Activated T-cell treated with anti-CD3 and anti-CD28 coated beads, Interleukin-2, amount 50 U/mL, for 1 hour (primary cell): ENCODE measurements at regions not wholly inside any gene's neighbourhood (a gene's known extent, or its start where the extent isn't known, plus 50 kb on each side); places are given as distances from the start of the nearest gene placed in this dataset.

Experiments
- DNase-seq: peaks from one replicate; pipeline ENCODE4 v3.0.0-alpha.2; 2020

DNA sequence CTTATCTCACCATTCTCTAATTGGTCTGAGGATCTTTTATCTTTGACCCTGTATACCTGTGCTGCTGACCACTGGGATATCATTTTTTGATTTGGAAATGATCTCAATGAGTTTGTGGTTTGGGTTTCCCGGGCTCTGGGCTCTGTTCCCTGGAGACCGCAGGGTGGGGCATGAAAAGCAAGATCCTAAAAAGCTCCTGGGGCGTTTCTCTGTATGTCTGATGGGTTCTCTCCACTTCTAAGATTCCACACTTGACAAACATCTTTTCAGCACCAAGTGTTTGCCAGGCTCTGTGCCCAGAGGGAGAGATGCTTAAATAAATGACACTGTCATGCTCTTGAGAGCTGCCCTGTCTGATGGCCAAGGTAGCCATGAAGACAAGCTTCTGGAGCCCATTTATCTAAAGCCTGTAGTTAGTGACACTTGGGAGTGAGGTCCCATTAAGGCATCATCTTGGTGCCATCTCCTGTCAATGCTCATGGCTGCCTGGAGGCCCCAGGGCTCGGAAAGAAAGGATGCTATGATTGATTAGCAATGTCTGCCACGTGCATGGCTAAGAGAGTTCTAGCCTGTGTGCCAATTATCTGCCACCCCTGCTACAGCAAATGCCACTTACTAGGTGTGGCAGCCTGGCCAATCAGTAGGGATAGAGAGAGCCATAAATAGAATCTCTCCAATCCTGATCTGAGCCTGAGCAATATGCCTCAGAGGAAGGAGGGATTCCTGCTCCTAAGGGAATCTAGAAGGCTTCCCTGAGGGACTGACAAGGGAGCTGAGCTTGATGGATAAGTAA, 531.6 kb downstream of the MN1 start:
- no peak for DNase-seq

DNA sequence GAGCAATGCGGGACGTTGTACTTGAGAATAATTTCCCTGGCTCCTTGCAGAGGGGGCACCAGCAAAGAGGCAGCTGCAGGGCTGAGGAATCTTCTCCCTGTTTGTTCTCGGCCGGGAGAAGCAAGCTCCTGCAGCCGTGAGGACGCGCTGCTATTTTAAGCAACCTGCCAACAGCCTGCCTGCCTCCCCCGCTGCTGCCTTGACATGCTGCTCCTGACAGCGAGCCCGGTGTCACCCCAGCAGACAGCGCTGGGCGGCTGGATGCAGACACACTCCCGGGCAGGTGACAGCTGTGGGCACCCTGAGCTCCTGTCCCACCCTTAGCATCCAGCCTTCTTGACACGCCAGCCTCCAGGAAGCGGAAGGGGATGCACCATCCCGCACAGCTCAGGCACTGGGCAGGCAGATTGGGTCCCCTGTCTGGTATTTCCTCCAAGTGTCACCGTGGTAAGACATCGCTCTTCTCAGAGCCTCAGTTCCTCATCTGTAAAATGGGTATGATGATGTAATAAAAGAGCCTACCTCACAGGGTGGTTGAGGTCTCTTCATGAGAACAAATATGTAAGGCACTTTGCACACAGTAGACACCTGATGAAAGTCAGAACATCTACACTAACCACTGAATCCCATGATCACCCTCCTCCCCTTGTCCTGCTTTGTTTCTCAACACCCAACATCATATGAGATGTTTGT, 530.6 kb downstream of the MN1 start:
- no peak for DNase-seq

DNA sequence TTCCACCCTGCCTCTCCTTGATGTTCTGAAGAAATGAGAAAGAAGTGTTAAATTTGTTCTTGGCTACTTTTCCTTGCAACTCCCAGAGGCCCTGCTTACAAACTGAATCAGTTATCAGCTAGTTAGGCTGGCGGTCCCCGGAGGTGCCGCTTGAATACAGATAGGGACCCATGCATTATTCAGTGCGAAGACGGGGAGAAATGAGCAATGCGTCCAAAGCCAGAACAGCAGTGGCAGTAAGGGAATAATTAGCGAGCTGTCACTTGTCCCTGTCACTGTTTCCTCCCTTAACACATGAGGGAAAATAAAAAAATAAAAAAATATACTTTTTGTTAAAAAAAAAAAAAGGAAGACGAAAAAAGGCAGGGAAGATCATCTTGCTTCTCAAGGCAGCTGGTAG, 528.1 kb downstream of the MN1 start:
- no peak for DNase-seq

DNA sequence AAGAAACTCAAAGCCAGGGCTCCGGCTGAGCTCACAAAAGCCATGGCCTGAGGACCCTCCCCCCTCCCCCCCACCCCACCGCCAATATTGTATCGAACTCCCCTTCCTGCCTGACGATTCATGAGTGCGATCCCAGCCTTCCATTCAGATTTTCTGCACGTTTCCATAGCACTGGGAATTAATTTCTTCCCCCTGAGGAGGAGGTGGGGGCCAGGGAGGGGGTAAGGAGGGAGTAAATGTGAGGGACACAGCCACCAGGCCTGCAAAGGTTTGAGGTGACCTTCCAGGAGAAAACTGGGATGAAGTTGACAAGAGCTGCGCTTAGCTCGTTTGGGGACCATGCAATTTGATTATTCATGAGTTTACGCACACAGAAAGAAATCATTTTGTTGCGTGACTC, 527.7 kb downstream of the MN1 start:
- DNase-seq: no peak

DNA sequence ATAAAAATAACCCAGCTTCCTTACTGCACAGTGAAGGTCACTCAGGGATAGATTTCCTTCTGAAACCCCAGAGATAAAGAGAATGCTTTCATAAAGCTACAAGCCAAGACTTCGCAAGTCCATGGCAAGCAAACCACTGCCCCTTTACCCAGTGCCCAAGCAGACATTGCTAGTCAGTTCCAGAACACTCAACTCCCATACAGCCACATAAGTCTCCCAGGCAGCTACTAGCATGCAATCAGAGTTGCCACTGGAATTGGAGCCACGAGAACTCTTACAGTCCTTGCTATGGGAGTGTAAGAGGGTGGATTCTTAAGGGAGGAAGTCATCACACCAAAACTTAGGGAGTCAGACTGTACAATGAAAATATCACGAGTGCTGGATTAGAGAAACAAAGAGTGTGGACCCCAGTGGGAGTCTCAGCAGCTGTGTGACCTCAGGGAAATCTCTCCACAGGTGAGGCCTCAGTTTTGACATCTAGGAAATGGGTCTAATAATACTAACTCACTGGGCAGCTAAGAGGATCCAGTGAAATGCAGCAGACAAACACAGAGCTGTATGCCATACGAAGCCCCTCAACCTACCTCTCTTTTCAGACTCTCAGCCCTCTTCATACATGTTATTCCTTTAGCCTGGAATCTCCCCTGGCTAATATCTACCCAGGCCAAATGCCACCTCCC, 526.6 kb downstream of the MN1 start:
- no peak for DNase-seq

DNA sequence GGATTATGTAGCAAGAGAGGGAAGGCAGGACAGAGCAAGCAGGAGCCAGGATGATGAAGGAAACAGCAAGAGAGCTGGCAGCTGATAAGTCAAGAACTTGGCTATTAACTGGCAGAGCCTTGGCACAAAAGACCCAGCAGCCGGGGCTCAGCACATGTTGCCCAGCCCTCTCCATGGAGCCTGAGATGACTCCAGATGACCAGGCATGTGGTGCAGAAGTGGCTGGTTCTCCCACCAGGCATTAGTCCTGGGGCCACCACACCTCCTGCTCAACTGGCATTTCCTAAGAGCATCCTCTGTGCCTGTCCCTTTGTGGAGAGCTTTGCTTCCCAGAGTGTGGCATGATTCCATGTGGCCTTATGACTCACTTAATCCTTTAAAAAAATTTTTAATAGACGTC, 522.6 kb downstream of the MN1 start:
- DNase-seq: no peak

DNA sequence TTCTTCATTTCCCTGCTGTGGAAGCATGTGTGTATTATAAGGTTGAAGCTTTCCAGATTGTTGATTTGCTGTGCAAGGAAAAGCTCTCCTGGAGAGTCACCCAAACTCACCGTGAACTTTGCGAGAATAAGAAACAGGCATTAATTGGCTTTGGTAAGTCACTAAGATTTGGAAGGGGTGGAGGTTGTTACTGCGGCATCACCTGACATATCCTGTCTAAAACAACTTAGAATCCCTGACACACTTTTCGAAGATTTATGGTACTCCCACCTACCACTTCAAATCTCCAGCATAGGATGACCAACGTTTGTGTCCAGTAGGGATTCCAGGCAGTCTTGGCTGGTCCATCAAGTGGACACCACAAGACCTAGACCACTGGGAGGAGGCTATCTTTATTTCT, 518.3 kb downstream of the MN1 start:
- DNase-seq: no peak

DNA sequence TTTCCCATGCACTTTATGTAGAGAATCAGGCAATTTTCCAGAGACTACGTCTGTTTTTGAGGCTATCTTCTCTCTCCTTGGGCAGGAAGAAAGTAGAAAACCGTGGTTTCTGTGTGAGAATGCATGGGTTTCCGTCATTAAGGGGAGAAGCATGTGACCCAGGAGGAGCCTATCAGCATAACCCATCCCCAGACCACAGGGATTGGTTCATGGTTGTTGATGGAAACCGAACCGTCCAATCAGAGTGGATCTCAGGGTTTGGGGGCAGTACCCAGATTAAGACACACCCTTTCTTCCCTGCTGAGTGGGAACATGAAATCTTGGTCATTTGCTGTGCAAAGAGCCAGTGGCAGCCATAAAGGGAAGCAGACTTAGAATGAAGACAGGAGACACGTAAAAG, 517.8 kb downstream of the MN1 start:
- no peak for DNase-seq

DNA sequence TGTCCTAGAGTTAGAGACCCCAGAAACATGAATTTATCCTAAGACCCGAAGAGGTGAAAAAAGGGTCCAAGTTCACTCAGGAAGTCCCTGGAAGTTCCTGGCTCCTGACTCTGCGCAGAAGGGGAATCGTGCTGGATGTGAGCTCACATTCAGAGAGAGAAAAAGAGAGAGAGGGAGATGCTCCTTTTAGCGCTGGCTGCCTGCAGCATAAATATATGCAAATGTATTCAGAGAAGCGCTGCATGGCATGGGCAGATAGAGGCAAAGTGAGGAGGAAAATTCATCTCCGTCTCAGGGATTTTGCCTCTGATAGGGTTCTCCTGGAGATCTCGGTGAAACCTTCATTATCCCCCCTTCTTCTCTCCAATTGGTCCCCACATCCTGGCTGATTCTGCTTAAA, 517.2 kb downstream of the MN1 start:
- no peak for DNase-seq

DNA sequence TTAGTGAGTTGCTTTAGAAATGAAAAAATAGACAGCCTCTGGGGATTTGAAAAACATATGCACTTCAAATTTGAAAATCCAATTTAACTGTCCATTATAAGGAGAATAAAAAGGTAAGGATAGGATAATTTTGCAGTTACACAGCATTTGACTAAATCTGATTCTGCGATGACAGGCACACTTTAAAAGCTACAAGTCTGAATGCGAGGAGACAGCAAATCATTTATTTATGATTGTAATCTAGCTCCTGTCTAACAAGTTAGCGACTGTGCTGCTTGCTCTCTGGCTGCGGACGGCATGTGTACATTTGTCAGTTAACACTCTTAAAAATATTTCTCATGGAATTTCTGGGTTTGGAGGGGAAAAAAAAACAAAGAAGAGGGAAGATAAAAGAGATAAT, 514.8 kb downstream of the MN1 start:
- no peak for DNase-seq

DNA sequence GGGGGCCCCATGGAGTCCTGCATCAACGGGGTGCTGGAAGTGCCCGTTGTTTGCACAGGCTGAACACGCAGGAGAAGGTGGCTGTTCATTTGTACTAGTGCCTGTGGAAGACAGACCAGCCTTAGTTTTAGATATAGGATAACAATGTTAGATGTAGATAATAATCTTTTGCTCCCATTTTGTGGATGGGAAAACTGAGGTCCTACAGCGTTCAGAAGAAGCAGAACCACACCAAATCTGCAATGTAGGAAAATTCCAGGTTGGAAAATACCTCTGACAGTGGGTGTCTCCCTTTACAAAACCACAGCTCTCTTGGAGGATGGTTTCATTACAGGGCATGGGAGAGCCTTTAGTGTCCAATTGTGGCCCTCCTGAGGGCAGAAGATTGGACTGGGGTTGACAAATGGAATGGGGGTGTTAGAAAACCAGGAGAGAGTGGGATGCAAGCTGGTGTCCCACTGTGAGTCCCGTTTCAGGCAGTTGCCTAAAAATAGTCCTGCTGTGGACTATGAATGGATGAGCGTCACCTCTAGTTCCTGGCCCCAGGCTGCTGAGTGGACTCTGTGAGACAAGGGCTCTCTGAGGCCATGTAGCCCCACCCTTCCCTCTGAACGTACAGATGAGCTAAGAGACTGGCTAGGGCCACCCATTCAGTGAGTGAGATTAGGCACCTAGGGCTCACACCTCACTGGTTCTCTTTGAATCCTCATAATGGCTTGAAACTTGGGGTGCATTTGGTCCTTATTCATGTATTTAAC, 508.8 kb downstream of the MN1 start:
- DNase-seq: no peak

DNA sequence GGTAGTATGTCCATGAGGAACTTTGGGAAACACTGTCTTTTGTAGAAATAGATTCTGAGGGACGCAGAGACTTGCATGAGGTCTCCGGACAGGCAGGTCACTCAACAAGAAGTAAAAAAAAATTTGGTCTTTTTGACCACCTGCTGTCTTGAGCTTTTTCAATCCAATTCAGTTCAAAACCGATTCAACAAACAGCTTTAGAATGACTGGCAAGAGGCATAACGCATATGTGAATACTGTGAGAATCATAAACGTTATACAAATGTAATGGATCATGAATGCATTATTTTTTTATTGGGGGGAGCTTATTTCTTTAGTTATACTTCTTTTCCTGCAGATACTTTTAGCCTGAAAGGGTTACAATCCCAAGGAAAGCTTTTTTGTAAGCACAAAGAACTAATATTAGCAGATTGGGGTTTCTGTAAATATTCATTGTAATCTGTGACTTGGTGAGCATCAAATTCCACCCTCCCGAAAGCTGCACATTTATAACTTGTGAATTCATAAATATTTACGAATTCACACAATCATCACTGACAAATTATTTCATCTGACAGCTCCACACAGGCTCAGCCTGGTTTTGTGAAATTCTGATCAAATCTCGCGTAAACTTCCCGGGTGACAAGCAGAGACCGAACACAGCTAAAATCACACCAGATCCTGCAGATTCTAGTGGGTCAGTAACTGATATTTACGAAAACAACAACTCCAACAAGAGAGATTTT, 507.7 kb downstream of the MN1 start:
- DNase-seq: no peak

DNA sequence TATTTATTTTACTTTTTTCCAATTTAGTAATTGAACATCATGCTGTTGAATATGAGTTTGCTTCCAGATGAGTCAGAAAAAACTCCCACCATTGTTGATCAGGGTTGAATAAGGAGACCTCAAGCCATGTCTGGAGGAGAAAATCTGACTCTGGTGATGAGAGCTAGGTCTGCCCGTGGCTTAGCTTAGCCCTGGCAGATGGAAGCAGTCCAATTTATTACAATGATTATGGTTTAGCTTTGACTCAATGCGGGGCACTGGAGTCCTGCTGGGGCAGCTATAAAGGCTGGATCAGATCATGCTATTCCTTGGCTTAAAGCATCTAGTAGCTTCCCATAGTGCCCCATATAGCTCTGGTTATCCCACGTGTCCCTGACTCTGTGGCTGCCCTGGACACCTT, 506.5 kb downstream of the MN1 start:
- no peak for DNase-seq

DNA sequence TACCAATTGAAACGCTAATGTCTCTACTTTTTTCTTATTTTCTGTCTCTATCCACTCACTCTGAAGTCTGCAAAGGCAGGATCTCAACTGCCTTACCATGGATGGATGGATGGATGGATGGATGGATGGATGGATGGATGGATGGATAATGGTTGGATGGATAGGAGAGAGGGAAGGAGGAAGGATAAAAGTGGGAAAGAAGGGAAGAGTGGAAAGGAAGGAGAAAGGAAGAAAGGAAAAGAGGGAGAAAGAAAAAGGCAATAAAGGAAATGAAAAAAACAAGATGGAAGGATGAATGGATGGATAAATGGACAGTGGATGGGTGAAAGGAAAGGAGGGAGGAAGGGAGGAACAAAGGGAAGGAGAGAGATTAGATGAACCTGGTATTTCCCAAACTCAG, 506.0 kb downstream of the MN1 start:
- no peak for DNase-seq

DNA sequence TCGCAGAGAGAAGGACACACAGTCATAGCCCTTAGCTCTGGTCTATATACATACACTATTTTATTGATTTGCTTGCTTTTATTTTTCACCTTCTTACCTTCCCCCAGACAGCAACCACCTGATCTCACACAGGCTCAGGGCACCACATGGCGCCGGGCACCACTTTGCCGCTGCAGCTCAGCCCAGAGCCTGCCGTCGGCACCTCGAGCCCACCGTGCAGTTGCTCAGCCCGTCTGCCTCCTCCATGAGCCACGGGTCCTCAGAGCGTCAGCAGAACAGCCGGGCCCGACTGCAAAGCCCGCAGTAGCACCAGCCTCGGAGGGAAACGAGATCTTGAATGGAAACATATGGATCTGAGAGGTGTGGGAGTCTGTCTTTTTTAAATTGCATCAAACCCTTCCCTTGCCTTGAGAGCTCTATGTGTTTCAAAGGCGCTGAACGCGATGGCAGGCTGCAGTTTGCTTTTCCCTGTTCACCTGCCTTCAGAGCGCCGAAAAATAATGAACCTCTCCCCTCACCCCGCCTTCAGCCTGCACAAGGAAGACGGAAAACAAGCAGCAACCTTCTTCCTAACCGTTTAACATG, 505.4 kb downstream of the MN1 start:
- no peak for DNase-seq

DNA sequence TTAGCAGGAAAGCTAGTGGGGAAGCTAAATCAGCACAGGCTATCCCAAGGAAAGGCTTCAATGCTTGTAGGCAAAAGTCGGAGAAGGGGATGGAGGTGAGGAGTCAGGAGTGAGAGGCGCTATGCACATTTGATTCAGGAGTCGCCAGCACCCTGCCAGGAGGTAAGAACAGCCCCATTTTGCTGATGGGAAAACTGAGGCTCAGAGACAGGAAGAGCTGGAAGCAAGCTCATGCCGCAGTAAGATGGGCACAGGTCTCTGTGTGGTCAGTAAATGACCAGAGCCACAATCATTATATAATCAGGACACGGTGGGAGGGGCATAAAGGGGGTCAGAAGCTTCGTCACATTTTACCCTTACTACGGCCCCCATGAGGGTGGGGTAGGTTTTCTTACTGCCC, 504.4 kb downstream of the MN1 start:
- no peak for DNase-seq

DNA sequence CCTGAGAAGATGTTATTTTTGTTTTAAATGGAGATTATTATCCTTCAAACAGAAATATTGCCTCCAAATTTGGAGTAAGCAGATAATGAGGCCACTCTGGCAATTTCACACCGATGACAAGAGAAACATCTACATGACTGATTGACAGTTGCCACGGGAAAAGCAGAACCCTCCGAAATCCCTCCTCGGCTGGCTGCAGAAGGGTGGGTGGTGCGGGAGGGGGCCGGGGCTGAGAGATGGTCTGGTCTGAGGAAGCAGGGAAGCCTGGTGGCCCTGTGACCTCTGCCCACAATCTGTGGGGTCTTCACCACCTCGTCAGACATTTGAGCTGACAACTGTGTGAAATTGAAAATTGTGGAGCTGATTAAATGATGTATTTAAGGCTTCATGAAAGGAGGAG, 503.2 kb downstream of the MN1 start:
- DNase-seq: no peak

DNA sequence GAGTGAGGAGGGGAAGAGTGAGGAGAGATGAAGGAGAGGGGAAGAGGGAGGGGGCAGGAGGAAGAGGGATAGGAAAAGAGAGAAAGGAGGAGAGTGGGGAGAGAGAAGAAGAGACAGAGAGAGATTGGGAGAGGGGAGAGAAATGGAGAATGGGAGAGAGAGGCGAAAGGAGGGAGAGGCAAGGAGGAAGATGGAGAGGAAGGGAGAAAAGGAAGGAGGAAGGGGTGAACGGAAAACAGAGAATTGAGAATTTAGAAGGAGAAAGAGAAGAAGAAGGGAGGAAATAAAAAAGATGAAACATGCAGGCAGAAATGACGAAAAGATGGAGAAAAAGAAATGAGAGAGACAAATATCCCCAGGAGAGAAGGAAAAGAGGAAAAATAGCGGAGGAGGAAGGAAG, 502.8 kb downstream of the MN1 start:
- DNase-seq: no peak

DNA sequence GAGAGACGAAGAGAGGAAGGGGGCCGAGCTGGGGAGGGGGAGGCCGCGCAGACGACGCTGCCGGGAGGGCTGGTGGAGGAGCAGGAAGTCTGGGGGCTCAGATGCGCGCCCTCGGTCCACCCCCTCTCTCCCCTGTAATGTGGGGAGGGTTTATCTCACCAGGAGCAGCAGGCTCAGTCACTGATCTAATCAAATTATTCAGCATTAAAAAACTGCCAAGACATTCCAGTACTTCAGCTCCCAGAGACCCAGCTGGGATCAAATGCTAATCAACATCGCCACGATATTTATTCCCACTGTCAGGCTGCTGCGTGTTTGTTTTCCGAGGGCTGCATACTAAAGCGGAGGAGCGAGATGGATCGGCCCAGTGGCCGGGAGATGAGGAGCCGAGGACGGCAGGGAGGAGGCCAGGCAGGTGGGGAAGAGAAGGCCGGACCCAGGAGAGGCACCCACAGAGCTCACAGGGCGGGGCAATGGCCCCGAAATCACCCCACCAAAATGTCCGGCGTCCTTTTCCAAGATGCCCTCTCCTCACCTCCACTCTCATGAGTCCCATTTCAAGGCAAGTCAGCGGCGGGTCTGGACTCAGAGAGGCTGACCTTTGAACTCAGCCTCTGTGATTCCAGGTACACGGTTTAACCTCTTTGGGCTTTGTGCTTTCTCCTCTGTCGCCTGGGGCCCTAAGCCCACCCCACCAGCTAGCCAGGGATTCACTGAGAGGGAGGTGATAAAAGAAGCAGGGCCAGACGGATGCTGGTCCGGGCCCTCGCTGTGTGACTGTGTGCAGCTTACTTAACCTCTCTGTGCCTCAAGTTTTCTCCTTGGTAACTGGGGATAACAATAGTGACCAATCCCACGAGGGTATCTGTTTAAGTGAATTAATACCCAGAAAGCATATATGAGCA, 502.1 kb downstream of the MN1 start:
- no peak for DNase-seq

DNA sequence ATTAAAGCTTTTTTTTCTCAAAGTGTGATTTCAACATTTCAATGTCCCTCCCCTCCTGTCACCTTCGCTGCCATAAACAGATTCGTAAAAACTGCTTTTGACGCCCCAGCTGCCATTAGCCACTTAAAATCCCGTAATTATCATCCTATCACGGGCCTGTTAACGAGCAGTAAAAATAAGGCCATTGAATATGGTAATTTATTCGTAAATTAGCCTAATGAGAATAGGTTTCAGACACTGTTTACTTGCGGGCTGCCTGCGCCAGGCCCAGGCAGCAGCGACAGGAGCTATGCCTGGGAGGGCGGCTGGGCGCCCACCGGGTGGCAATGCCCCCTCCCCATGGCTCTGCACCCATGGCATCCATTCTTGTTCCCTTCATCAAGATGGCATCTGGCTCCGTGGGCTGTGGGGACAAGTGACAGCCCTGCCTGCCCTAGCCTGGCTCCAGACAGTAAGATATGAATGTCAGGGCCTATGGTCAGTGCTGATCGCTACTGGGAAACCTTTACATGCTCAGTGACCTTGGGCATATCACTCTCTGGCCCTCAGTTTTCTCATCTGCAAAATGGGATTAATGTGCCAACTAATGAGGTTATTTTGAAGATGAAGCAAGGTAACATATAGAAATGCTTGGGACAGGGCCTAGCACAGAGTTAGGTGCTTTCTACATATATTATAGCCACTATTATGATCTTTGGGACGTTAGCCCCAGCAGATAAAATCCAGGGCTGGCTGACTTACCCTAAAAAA, 500.8 kb downstream of the MN1 start:
- no peak for DNase-seq

DNA sequence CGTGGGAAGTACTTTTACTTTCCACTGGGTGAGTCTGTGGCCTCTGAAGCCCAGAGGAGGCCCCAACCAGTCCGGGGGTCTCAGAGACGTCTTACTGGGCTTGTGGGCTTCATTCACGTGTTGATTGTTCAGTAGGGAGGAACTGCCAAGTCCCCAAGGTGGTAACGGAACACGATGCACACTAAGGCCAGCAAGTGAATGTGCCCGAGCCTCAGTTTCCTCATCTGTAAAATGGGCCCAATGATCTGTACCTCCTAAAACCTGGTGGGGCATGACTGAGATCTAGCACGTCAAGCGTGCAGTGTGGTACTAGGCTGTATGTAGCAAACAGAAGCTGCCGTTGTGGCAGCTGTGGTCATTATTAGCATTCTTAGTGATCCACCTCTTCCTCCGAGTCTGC, 499.1 kb downstream of the MN1 start:
- DNase-seq: no peak
